ENCODE measurements at regions not wholly inside any gene's neighbourhood (a gene's known extent, or its start where the extent isn't known, plus 50 kb on each side); places are given as distances from the start of the nearest gene placed in this dataset.

DNA sequence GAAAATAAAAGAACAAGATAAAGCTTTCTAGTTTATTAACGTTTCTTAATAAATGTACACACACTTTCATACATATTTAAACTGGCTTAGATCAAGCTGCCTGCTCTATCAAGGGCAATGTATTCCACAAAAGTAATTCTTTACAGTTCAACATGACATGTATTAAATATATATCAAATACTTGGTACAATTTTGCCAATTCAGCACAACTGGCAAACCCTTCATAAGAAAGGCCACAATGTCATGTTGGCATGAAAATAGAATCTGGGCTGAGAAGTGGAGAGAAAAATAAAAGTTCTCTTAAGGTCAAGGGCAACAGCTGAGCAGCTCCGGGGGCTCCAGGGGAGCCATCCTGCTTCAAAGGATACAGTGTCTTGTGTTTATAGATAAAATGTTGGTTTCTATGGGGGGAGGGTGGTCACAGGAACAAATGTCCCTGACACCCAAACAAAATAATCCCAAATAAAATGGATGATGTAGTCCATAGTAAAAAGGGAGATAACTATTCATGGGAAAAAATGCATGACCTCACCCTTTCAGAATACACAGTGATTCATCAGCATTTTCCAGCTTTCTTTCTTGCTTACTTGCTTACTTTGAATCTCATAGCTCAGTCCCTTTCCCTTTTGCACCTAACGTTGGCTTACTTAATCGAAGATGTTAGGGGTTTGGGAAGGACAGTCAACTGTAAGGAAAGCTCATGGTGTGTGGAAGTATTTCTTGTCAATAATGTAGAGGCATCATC is 494.9 kb downstream of the NYAP2 start (continued):
- TF ChIP-seq, protein P1, sequence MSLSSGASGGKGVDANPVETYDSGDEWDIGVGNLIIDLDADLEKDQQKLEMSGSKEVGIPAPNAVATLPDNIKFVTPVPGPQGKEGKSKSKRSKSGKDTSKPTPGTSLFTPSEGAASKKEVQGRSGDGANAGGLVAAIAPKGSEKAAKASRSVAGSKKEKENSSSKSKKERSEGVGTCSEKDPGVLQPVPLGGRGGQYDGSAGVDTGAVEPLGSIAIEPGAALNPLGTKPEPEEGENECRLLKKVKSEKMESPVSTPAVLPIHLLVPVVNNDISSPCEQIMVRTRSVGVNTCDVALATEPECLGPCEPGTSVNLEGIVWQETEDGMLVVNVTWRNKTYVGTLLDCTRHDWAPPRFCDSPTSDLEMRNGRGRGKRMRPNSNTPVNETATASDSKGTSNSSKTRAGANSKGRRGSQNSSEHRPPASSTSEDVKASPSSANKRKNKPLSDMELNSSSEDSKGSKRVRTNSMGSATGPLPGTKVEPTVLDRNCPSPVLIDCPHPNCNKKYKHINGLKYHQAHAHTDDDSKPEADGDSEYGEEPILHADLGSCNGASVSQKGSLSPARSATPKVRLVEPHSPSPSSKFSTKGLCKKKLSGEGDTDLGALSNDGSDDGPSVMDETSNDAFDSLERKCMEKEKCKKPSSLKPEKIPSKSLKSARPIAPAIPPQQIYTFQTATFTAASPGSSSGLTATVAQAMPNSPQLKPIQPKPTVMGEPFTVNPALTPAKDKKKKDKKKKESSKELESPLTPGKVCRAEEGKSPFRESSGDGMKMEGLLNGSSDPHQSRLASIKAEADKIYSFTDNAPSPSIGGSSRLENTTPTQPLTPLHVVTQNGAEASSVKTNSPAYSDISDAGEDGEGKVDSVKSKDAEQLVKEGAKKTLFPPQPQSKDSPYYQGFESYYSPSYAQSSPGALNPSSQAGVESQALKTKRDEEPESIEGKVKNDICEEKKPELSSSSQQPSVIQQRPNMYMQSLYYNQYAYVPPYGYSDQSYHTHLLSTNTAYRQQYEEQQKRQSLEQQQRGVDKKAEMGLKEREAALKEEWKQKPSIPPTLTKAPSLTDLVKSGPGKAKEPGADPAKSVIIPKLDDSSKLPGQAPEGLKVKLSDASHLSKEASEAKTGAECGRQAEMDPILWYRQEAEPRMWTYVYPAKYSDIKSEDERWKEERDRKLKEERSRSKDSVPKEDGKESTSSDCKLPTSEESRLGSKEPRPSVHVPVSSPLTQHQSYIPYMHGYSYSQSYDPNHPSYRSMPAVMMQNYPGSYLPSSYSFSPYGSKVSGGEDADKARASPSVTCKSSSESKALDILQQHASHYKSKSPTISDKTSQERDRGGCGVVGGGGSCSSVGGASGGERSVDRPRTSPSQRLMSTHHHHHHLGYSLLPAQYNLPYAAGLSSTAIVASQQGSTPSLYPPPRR (CRISPR knock-in tag; IDR thresholded peaks at IDR 0.05; ENCODE audit: borderline replicate concordance), result no peak
- TF ChIP-seq, protein P2, sequence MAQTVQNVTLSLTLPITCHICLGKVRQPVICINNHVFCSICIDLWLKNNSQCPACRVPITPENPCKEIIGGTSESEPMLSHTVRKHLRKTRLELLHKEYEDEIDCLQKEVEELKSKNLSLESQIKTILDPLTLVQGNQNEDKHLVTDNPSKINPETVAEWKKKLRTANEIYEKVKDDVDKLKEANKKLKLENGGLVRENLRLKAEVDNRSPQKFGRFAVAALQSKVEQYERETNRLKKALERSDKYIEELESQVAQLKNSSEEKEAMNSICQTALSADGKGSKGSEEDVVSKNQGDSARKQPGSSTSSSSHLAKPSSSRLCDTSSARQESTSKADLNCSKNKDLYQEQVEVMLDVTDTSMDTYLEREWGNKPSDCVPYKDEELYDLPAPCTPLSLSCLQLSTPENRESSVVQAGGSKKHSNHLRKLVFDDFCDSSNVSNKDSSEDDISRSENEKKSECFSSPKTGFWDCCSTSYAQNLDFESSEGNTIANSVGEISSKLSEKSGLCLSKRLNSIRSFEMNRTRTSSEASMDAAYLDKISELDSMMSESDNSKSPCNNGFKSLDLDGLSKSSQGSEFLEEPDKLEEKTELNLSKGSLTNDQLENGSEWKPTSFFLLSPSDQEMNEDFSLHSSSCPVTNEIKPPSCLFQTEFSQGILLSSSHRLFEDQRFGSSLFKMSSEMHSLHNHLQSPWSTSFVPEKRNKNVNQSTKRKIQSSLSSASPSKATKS (CRISPR knock-in tag; IDR thresholded peaks at IDR 0.05), result no peak
- TF ChIP-seq ZNF598 (CRISPR knock-in tag; IDR thresholded peaks at IDR 0.05; ENCODE audit: borderline replicate concordance), result no peak
- no peak for TF ChIP-seq ZBTB8A (CRISPR knock-in tag; IDR thresholded peaks at IDR 0.05; ENCODE audit: borderline replicate concordance, low read depth)
- TF ChIP-seq, protein P3, sequence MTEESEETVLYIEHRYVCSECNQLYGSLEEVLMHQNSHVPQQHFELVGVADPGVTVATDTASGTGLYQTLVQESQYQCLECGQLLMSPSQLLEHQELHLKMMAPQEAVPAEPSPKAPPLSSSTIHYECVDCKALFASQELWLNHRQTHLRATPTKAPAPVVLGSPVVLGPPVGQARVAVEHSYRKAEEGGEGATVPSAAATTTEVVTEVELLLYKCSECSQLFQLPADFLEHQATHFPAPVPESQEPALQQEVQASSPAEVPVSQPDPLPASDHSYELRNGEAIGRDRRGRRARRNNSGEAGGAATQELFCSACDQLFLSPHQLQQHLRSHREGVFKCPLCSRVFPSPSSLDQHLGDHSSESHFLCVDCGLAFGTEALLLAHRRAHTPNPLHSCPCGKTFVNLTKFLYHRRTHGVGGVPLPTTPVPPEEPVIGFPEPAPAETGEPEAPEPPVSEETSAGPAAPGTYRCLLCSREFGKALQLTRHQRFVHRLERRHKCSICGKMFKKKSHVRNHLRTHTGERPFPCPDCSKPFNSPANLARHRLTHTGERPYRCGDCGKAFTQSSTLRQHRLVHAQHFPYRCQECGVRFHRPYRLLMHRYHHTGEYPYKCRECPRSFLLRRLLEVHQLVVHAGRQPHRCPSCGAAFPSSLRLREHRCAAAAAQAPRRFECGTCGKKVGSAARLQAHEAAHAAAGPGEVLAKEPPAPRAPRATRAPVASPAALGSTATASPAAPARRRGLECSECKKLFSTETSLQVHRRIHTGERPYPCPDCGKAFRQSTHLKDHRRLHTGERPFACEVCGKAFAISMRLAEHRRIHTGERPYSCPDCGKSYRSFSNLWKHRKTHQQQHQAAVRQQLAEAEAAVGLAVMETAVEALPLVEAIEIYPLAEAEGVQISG (CRISPR knock-in tag; IDR thresholded peaks at IDR 0.05), result no peak
- TF ChIP-seq ZNF772 (CRISPR knock-in tag; IDR thresholded peaks at IDR 0.05), result no peak
- no peak for TF ChIP-seq TGIF2 (CRISPR knock-in tag; IDR thresholded peaks at IDR 0.05)
- TF ChIP-seq, protein P4, sequence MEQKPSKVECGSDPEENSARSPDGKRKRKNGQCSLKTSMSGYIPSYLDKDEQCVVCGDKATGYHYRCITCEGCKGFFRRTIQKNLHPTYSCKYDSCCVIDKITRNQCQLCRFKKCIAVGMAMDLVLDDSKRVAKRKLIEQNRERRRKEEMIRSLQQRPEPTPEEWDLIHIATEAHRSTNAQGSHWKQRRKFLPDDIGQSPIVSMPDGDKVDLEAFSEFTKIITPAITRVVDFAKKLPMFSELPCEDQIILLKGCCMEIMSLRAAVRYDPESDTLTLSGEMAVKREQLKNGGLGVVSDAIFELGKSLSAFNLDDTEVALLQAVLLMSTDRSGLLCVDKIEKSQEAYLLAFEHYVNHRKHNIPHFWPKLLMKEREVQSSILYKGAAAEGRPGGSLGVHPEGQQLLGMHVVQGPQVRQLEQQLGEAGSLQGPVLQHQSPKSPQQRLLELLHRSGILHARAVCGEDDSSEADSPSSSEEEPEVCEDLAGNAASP (CRISPR knock-in tag; IDR thresholded peaks at IDR 0.05; ENCODE audit: borderline replicate concordance), result peak; percentile 88; the same call in 1 of the 2 replicates
- TF ChIP-seq ZNF138 (CRISPR knock-in tag; IDR thresholded peaks at IDR 0.05; ENCODE audit: low read depth), result no peak
- no peak for TF ChIP-seq PTBP1 (IDR thresholded peaks at IDR 0.05; ENCODE audit: low read depth, low read length, poor library complexity, severe bottlenecking)
- TF ChIP-seq SALL1 (CRISPR knock-in tag; IDR thresholded peaks at IDR 0.05), result no peak
- TF ChIP-seq ZNF33A (CRISPR knock-in tag; IDR thresholded peaks at IDR 0.05; ENCODE audit: borderline replicate concordance), result 0 out of 2 replicates have a peak, but pooled peaks have one; percentile 28
- TF ChIP-seq RCOR2 (CRISPR knock-in tag; IDR thresholded peaks at IDR 0.05), result no peak
- TF ChIP-seq ZMYM2 (CRISPR knock-in tag; IDR thresholded peaks at IDR 0.05), result no peak
- TF ChIP-seq ZKSCAN5 (CRISPR knock-in tag; IDR thresholded peaks at IDR 0.05), result no peak
- TF ChIP-seq, protein P5, sequence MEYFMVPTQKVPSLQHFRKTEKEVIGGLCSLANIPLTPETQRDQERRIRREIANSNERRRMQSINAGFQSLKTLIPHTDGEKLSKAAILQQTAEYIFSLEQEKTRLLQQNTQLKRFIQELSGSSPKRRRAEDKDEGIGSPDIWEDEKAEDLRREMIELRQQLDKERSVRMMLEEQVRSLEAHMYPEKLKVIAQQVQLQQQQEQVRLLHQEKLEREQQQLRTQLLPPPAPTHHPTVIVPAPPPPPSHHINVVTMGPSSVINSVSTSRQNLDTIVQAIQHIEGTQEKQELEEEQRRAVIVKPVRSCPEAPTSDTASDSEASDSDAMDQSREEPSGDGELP (IDR thresholded peaks at IDR 0.05; ENCODE audit: borderline replicate concordance, low read depth), result peak; percentile 78
